ENCODE measurements at regions not wholly inside any gene's neighbourhood (a gene's known extent, or its start where the extent isn't known, plus 50 kb on each side); places are given as distances from the start of the nearest gene placed in this dataset.

- DNase-seq (ENCODE audit: low read depth in 2 of 3, low spot score in 2 of 3) = no peak
Observed at GRCh38 chr16:73847090-73847489, 449.5 kb upstream of the PSMD7 start.

DNA sequence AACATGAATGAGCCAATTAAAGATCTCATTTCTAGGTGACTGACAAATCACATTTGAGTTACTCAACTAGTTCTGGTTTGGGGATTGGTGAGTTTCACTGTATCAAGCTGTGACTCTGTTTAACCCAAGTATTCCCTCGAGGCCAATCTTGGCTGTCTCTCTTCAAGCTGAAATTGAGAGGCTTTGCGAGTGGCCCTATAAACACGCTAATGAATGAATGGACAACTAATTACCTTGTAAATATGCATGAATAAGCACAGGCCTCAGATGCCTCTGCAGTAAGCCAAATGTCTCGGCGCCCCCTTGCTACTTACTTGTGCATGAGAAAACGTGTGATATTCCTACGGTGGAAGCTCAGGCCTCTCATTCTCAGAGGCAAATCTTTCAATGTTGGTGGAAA is 450.3 kb upstream of the PSMD7 start:
- DNase-seq (ENCODE audit: low read depth in 2 of 3, low spot score in 2 of 3) = no peak

GRCh38 chr16:73846007-73846330 is 450.6 kb upstream of the PSMD7 start:
- no peak for DNase-seq (ENCODE audit: low read depth in 2 of 3, low spot score in 2 of 3)

DNA sequence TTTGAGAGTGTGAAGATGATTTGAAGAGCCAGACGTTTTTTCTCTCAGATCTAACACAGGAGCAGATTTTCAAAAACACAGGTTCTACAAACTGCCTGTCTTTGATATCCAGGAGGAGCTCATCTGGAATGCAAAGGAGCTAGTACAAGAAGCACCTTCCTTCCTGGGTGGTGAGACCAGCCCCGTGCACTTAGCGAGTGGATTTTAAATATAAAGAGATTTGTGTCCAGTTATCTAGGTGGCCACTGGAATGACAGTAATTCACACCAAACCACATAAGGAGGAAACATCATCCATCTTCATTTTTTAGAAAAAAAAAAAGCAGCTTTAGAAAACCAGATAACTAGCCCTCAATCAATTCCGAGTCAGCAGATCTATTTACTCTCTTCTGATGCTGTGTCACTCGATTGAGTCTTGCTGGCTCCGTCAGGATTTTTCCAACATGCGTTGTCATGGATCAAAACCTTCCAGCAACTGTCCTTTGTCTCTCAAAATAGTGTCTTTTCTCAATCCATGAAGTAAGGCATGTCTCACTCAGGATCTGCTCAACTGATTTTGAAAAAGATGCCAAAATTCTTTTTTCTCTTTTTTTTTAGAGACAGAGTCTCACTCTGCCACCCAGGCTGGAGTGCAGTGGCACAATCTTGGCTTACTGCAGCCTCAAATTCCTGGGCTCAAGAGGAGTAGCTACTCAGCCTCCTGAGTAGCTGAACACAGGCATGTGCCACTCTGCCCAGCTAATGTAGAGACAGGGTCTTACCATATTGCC is 451.2 kb upstream of the PSMD7 start:
- no peak for DNase-seq (ENCODE audit: low read depth in 2 of 3, low spot score in 2 of 3)

GRCh38 chr16:73840728-73841127 is 455.9 kb upstream of the PSMD7 start:
- DNase-seq (ENCODE audit: low read depth in 2 of 3, low spot score in 2 of 3) = no peak

- no peak for DNase-seq (ENCODE audit: low read depth in 2 of 3, low spot score in 2 of 3)
Observed at GRCh38 chr16:73831220-73831619, 465.4 kb upstream of the PSMD7 start.

DNA sequence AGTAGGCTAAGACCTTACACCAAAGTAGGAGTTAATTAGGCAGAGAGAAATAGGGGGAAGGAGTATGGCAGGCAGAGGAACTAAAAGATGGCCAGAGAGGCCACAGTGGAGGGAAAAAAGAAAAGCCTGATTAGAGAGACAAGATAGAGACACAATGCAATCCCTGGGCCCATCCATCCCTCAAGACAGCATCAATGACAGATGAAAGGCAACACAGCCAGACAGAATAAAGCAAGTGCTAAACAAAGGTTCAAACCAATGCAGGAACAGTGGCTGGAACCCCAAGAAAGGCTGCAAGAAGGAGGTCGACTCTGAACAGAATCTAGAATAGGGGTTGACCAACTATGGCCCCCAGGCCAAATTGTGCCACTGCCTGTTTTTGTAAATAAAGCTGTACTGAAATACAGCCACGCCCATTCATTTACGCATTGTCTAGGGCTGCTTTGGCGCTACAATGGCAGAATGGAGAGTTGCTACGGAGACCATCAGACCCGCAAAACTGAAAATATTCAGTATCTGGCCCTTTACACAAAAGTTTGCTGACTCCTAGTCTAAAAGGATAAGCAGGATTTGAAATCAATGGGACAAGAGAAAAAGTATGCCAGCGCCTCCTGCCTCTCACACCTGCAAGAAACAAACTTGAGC is 473.3 kb upstream of the PSMD7 start:
- DNase-seq (ENCODE audit: low read depth in 2 of 3, low spot score in 2 of 3) = no peak

DNA sequence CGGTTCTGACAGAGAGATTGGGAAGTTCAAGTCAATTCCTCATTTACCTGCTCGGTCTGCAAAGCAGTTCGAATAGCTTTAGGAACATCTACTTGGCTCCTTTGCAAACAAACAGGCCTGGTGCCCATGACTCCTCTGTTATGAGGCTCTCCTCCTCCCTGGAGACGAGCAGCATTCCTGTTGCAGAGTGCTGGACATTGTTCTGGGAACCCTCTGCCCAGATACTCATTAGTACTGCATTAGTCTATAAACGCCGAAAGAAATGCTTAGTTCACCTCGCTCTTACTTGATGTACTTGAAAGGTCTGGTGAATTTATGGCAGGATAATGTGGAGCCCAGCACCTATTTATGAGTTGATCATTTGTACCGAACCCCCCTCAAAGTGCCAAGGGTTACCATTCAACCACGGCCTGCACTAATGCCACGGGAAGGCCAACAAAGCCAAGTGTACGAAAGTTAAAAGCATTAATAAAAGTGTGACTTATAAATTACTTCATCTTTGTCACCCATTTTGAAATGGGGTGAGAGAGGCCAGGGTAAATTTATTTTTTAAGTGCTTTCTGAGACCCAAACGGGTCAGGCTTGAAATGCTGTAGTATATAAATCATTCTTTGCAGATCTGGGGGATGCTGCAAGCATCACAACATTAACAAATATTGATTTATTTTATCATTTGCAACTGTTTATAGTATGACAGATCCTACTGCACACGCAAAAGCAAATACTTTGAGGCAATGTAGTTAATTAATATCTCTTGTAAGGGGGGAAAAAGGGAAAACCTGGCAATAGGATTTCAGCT is 478.9 kb upstream of the PSMD7 start:
- DNase-seq (ENCODE audit: low read depth in 2 of 3, low spot score in 2 of 3) = no peak

GRCh38 chr16:73813527-73813926 is 483.1 kb upstream of the PSMD7 start:
- no peak for DNase-seq (ENCODE audit: low read depth in 2 of 3, low spot score in 2 of 3)

GRCh38 chr16:73804456-73804855 is 492.2 kb upstream of the PSMD7 start:
- no peak for DNase-seq (ENCODE audit: low read depth in 2 of 3, low spot score in 2 of 3)

DNA sequence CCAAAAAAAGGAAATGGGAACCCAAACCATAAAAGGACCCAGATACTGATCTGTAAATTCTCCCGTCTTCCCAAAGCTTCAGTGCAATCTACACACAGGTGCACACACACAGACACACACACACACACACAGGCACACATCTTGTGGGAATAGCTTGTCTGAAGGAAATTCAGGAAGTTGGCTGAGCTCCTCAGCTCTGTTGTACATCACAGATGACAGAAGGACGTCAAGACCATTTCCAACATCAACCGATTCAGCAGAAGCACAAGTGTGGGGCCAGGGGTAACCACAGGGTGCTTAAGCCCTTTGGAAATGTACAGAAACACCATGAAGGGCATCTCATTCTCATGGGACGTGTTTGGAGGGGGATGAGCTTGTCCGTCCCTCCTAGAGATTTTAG is 498.1 kb upstream of the PSMD7 start:
- no peak for DNase-seq (ENCODE audit: low read depth in 2 of 3, low spot score in 2 of 3)

GRCh38 chr16:73797115-73797514 is 499.5 kb upstream of the PSMD7 start:
- DNase-seq (ENCODE audit: low read depth in 2 of 3, low spot score in 2 of 3) = no peak

GRCh38 chr16:73796241-73796640 is 500.4 kb upstream of the PSMD7 start:
- no peak for DNase-seq (ENCODE audit: low read depth in 2 of 3, low spot score in 2 of 3)

DNA sequence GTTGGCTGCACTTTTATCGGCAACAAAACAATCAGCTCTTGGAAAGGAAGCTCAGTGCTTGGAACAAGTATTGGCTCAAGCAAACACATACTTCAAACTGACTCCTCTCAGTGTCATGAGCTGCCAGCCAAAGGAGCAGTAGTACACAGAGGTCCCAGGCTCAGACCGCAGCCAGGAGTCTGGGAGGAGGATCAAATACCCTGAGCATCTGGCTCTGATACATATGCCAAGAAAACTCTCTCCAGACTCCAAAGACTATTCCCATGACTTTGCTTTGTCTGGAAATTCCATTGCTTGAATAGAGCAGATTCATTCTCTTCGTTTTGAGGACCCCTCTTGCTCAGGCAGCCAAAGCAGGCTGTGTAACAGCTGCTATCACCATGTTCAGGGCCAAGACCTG is 501.6 kb upstream of the PSMD7 start:
- DNase-seq (ENCODE audit: low read depth in 2 of 3, low spot score in 2 of 3) = no peak

DNA sequence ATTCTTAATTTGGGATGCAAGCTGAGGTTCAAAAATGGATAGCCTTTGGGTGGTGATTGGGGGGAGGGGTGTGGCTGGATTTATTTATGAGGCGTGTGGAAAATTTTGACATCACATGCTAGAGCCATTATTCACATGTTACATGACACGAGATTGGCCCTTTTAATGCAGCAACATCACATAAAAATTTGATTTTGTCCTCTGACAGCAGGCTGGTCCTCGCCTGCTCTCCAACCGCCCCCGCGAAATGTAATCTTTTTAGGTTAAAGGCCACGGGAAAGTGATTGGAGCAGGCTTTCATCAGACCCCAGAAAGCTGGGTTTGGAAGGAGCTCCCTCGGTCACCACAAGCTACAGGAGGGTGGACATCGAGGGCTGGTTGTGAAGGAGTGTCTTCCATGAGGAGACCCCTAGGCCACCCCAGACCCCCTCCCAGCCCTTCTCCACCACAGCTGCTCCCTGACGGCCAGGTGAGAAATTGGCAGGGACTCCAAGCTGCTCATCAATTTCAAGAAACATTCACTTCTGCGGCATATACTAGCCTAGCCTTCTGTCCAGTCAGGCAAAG is 502.7 kb upstream of the PSMD7 start:
- no peak for DNase-seq (ENCODE audit: low read depth in 2 of 3, low spot score in 2 of 3)

DNA sequence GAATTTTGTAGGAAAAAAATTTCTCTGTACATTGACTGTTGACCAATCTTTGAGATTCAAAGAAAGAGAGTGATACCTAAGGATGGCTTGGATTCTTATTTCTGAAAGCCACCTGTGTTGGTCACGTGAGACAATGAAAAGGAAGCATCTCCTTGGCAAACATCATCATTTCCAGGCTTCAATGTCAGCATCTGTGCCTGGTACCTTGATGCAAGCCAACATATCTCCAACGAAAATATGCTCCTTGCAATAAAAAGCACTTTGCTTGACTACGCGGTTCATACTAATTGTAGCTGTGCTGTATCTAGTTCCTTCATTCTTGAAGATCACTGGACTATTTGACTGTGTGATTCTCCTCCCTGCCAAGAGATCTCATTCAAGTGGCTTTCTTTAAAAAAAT is 503.4 kb upstream of the PSMD7 start:
- no peak for DNase-seq (ENCODE audit: low read depth in 2 of 3, low spot score in 2 of 3)

- no peak for DNase-seq (ENCODE audit: low read depth in 2 of 3, low spot score in 2 of 3)
Observed at GRCh38 chr16:73792199-73793020, 504.2 kb upstream of the PSMD7 start.

DNA sequence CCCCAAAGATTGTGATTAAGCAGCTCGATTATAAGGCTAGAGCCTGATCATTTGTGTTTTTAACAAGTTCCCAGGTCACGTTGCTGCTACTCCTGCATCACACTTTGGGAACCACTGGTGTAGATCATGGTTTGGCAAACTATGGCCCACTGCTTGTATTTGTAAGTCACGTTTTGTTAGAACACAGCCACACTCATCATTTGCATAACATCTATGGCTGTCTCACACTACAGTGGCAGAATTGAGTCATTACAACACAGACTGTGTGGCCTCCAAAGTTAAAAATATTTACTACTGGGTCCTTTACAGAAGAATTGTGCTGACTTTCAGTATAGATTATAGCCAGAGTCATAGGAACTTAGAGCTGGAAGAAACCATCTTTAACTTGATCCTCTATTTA is 515.3 kb upstream of the PSMD7 start:
- no peak for DNase-seq (ENCODE audit: low read depth in 2 of 3, low spot score in 2 of 3)

DNA sequence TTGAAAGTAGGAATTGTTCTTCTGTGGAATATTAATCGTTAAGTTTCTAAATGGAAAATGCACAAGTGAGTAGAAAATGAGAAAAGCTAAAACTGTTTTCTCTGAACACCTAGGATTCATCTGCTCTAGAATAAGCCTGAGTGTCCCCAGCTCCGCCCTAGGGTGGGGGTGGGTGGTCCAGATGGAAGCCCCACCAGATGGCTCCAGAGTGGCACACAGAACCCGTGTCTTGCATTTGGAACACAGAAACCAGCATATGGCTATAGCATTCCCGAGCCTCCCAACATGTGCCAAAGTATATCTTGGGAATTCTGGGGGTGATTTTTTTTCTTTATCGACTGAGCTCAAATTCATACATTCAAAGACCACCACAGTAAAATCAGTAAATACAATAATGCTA is 517.7 kb upstream of the PSMD7 start:
- no peak for DNase-seq (ENCODE audit: low read depth in 2 of 3, low spot score in 2 of 3)

GRCh38 chr16:73775841-73776388 is 520.7 kb upstream of the PSMD7 start:
- no peak for DNase-seq (ENCODE audit: low read depth in 2 of 3, low spot score in 2 of 3)
